ENCODE measurements at regions not wholly inside any gene's neighbourhood (a gene's known extent, or its start where the extent isn't known, plus 50 kb on each side); places are given as distances from the start of the nearest gene placed in this dataset.

DNA sequence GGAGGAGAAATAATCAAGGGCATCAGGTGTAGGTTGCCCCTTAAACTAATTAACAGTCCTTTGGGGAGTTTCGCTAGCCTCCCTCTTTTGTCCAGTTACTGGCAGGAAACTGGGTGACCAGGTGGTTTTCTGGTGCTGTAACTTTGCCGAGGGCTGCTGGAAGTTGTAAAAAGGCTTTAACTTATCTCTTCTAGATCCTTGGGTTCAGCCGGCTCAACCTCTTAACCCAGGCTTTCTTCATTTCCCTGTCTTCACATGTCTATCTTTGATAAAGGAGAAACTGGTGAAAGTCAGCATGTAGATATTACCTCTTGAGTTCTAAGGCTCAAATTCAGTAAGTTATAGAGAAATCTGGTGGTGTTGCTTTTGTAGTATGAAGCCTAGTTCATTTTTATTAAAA is 289.7 kb upstream of the NRIP1 start:
- TF ChIP-seq, protein P1, sequence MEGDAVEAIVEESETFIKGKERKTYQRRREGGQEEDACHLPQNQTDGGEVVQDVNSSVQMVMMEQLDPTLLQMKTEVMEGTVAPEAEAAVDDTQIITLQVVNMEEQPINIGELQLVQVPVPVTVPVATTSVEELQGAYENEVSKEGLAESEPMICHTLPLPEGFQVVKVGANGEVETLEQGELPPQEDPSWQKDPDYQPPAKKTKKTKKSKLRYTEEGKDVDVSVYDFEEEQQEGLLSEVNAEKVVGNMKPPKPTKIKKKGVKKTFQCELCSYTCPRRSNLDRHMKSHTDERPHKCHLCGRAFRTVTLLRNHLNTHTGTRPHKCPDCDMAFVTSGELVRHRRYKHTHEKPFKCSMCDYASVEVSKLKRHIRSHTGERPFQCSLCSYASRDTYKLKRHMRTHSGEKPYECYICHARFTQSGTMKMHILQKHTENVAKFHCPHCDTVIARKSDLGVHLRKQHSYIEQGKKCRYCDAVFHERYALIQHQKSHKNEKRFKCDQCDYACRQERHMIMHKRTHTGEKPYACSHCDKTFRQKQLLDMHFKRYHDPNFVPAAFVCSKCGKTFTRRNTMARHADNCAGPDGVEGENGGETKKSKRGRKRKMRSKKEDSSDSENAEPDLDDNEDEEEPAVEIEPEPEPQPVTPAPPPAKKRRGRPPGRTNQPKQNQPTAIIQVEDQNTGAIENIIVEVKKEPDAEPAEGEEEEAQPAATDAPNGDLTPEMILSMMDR (IDR thresholded peaks at IDR 0.05) = no peak
- TF ChIP-seq POLR2AphosphoS5 (IDR thresholded peaks at IDR 0.05) = no peak

Data from prostate gland (tissue), 2 donors.